ENCODE measurements at regions not wholly inside any gene's neighbourhood (a gene's known extent, or its start where the extent isn't known, plus 50 kb on each side); places are given as distances from the start of the nearest gene placed in this dataset.

DNA sequence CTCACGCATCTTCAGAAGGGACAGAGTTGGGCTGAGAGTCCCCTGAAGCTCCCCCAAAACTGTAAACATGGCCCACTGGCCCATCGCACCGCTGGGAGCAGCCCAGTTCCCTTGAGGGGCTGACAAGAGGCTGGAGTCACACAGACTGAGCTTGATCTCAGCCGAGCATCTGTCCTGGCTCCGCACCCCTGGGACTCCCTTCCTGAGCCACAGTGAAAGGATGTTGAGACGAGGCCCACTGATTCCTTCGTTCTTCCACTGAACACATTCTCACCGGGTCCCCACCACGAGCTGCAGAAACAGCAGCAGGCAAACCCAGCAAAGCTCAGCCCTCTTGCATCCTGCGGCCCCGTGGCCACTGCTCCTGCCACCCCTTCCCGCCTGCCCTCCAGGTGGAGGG, 145.9 kb upstream of the CIBAR2 start:
- DNase-seq, result no peak

DNA sequence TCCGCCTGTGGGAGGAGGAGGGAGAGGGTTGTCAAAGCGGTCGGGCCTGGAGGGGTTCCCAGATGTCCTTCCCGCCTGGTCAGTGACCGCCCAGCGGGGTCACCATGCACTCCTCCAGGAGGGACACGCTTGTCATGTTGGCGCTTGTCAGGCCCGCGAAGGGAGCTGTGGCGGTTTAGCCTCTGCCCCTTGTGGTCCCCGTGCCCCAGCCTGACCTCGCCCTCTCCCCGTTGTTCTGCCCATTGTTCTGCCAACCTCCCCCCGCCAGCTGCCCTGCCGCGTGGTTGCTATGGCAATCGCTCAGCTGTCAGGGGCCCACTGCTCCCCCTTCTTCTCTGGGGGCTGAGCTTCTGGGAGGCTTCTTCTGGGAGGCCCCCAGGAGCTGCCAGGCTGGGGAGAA, 146.4 kb upstream of the CIBAR2 start:
- DNase-seq, result no peak

DNA sequence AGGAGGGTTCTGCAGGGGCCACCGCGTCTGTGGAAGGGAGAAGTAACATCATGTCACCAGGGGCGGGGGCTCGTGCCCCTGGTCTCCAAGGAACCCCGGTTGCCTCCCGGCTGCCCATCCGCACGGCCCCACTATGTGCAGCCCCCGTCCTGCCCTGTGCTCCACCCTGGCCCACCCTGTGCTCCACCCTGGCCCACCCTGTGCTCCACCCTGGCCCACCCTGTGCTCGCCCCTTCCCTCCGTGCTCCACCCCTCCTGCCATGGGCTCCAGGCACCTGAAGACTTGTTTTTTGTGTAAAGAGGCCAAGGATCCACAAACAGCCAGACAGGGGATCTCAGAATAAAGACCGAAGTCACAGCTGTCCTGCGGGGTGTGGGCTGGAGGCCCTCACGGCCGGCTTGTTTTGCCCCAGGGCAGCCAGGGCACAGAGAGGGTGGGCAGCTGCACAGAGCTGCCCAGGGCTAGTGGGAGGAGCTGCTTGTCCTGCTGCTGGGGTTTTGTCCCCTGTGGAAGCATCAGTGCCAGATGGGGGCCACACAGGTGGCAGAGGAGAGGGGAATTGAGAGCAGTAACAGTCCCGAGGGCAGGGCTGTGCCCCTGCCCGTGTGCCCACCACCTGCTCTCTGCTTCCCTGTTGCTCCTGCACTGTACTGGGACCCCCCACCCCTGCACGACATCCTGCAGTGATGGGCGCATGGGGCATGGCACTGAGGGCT, 147.0 kb upstream of the CIBAR2 start:
- no peak for DNase-seq

DNA sequence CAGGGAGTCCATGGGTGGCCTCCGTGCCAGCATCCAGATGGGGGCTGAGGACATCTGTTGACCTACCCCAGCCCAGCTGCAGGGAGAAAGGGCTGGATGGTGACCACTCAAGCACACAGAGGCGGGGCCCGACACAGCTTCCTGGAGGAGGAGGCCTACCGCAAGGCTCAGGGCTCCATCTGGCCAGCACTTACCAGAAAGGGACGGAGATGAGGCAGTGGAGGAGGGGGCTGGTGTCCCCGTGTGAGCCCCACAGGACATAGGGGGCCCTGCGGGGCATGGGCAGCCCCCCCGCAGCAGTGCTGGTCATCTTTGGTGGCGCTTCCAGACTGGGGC, 147.5 kb upstream of the CIBAR2 start:
- no peak for DNase-seq

- DNase-seq, result no peak
Observed at GRCh38 chr16:85261204-85261603, 148.9 kb upstream of the CIBAR2 start.

- no peak for DNase-seq
Observed at GRCh38 chr16:85261657-85262557, 149.6 kb upstream of the CIBAR2 start.

DNA sequence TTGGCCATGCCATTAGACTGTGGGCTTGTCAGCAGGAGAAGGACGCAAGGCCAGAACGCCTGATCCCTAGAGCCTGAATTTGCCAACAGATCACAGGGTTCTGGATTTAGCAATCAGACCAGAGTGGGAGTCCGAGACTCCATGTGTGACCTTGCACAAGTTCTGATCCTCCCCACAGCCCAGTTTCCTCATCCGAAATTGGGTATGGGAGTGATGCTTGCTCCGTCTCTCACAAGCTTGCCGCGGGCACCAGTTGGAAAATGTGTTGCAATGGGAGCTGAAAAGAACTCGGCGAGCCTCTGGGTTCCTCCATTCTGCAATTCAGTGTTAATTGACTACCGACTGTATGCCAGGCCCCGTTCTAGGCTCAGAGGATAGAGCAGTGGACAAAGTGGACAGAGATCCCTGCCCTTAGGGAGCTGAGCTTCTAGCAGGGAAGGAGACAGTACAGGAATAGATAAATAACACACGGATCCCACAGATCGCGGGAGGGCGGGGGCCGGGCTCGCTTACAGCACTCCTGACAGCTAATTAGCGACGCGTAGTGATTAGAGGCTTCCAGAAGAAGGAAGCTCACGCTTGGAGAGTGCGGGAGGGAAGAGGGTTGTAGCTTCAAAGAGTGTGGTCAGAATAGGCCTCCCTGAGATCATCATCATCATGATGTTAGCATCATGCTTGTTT, 150.4 kb upstream of the CIBAR2 start:
- peak; percentile 54 to 70 (median 60) for DNase-seq

DNA sequence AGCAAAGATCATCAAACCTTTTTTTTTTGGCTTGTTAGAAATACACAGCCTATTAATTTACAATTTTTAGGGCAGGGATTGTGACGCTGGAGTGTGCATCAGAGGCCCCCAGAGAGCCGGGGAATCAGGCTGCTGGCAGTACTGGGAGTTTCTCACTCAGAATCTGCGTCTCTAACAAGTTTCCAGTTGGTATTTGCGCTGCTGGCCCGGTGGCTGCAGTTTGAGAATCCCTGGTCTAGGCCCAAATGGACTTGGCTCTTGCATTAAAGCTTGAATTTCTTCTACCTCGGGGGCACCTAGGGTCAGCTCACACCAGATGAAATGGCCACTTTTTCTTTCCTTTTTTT, 150.9 kb upstream of the CIBAR2 start:
- DNase-seq, result no peak

GRCh38 chr16:85264752-85265151, 152.5 kb upstream of the CIBAR2 start:
- DNase-seq, result no peak

DNA sequence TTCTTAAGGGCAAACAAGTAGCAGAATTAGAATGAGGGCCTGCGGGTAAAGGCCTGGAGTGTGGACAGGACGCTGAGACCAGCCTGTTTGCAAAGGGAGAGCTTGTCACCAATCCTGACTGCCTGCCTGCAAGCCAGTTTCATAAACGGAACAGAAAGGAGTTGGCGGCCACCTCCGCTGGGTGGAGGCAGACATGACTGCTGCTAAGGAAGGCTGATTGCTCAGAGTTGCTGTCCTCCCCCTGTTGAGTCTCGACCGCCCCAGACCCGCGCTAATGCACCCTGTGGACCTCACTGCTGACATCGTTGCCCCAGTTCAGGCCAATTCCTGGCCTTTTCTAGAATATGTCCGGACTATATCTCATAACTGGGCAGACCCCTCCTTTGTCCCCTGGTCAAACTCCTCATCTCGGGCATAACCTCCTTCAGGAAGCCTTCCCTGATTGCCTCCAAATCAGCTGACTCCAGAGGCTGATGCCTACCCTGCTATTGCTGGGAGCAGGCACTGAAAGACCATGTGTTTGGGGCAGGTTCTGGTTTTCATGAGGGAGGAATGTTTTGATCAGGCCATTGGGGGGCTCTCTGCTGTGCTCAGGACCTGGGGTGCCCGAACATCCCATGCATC, 153.0 kb upstream of the CIBAR2 start:
- DNase-seq, result no peak

GRCh38 chr16:85265810-85266209, 153.5 kb upstream of the CIBAR2 start:
- DNase-seq, result no peak

- DNase-seq, result no peak
Observed at GRCh38 chr16:85266857-85267256, 154.6 kb upstream of the CIBAR2 start.

DNA sequence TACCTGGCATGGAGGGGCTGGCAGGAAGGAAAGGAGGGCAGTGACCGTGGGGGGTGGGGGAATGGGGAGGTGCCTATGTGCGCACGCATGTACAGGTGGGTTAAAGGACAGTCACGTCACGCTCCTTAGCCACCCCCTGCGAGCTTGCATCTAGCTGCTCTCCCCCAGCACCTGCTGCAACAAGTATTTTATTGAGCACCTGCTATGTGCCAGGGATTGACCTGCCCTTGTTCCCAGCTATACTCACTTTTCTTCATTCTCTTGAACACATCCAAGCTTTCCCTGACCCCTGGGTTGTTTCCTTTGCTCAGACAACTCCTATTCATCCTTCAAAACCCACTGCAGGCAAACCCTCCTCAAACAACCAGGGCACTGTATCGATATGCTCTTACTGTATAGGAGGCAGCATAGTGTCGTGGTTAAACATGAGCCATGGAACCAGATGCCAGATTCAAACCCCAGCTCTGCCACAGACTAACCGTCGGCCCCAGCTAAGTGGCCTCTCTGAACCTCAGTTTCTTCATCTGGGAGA, 155.2 kb upstream of the CIBAR2 start:
- DNase-seq, result no peak

DNA sequence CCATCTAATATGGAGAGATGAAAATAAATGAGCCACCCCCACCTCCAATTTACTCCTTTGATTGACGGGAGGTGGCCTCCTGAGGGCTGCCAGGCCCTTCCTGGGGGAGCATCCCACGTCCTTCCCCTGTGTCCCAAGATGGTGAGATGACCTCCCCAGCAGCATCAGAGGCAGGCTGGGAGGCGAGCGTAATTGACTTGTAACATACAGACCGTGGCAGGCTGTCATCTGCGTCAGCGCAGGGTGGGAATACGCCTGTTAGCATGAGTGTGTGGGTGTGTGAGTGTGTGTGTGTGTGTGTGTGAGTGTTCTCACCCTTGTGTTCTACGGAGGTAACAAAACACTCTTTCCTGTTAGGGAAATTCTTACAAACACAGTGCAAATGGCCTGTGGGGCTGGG, 156.9 kb upstream of the CIBAR2 start:
- peak in 1 of 3 donors; percentile 41 for DNase-seq

DNA sequence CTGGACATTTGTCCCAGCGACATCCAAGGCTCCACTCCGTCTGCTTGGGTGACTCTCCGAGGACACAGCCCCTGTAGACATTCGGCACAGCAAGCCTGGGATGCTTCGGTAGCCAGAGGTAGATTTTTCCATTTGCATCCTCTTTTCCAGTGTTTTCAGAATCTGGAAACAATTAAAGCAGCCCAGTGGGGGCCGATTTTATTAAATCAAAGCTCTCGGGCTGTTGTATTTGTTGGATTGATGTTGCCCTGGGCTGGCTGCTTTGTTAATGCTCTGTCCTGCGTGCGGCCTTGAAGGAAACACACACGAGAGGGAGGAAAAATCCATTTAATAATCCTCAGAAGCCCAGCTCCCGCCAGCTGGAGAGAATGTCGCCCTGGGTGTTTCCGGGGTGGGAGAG, 158.1 kb upstream of the CIBAR2 start:
- no peak for DNase-seq

GRCh38 chr16:85271198-85271597, 158.9 kb upstream of the CIBAR2 start:
- DNase-seq, result no peak

- no peak for DNase-seq
Observed at GRCh38 chr16:85273293-85273692, 161.0 kb upstream of the CIBAR2 start.

DNA sequence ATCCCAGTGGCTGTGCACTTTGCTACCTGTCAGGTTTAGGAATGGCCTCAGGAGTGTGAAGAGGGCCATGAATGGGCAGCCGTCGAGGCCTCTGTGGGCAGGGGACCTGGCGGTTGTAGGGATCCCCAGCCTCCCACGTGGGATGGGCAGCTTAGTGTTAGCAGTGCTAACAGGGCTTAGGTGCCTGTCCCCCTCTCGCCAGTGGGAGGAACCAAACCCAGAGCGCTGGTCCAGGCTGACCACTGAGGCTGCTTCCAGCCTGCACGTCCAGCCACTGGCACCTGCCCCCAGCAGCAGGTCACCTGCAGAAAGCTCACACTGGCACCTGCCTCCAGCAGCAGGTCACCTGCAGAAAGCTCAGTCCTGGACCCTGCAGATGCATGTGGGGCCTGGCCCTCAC, 162.2 kb upstream of the CIBAR2 start:
- DNase-seq, result no peak

- no peak for DNase-seq
Observed at GRCh38 chr16:85274924-85275323, 162.7 kb upstream of the CIBAR2 start.

- peak; percentile 64 to 89 (median 81) for DNase-seq
Observed at GRCh38 chr16:85275533-85276249, 163.4 kb upstream of the CIBAR2 start.

GRCh38 chr16:85276258-85276657, 164.0 kb upstream of the CIBAR2 start:
- DNase-seq, result no peak

- no peak for DNase-seq
Observed at GRCh38 chr16:85276721-85277120, 164.4 kb upstream of the CIBAR2 start.

- DNase-seq, result no peak
Observed at GRCh38 chr16:85278839-85279238, 166.6 kb upstream of the CIBAR2 start.
